ENCODE measurements at regions not wholly inside any gene's neighbourhood (a gene's known extent, or its start where the extent isn't known, plus 50 kb on each side); places are given as distances from the start of the nearest gene placed in this dataset.

GRCh38 chr1:244212797-244213475, 161.9 kb downstream of the ZBTB18 start:
- ATAC-seq (ENCODE audit: low FRiP score in 2 of 2): no peak
- 66 to 81% methylated on average over 8 of the region's 8 CpGs for WGBS, 2 donors

DNA sequence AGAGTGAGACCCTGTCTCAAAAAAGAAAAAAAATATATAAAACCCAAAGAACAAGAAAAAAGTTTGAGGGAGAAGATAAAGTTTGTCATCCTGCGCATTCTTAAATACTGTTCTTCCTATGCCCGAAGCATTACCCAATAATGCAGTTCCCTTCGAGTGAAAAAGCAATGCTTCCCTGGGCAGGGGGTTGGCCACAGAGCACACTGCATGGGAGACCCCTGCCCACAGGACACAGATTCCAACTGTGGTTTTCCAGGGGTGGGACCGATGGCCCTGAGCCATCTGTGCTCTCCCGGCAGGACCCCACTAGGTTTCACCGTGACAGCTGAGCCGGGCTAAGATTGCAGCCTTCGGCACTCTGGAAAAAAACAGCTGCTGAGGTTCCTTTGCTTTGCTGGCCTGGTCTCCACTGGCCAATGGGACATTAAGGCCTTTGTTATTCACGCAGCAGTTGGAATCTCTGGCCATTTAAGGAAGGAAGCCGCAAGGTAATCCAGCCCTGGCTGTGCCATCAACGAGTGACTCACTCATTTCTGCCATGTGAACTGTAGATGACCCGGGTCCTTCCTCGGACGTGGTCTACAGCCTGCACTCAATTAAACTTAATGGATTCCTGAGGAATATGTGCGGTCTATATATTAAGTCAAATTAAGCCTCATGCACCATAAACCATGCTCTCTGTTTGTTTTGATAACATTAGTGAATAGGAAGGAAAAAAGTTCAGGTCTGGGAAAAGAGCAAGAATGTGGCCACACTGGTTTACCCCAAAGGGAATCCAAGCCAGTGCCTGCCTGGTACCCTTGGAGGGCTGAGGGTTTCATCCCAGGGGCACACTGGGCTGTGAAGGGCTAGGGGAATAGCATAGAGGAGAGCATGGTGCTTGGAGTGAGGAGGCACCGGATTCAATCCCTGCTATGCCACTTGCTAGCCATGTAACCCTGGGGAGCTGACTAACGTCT, 163.2 kb downstream of the ZBTB18 start:
- Histone ChIP-seq H3K4me3 (no peak overlapping the region), H3K4me1 (no peaks in the 10 kb centered on the region), H3K27ac (no peak overlapping the region), H3K9me3 (no peaks in the 10 kb centered on the region), H3K36me3 (no peaks in the 10 kb centered on the region), H3K27me3 (no peaks in the 10 kb centered on the region)
- WGBS, 2 donors: 63 to 65% methylated on average over 16 to 17 of the region's 17 CpGs
- TF ChIP-seq EP300 (IDR thresholded peaks at IDR 0.05) (no peak), POLR2AphosphoS5 (IDR thresholded peaks at IDR 0.05) (no peak), POLR2A (IDR thresholded peaks at IDR 0.05) (no peak)
- TF ChIP-seq, protein P1, sequence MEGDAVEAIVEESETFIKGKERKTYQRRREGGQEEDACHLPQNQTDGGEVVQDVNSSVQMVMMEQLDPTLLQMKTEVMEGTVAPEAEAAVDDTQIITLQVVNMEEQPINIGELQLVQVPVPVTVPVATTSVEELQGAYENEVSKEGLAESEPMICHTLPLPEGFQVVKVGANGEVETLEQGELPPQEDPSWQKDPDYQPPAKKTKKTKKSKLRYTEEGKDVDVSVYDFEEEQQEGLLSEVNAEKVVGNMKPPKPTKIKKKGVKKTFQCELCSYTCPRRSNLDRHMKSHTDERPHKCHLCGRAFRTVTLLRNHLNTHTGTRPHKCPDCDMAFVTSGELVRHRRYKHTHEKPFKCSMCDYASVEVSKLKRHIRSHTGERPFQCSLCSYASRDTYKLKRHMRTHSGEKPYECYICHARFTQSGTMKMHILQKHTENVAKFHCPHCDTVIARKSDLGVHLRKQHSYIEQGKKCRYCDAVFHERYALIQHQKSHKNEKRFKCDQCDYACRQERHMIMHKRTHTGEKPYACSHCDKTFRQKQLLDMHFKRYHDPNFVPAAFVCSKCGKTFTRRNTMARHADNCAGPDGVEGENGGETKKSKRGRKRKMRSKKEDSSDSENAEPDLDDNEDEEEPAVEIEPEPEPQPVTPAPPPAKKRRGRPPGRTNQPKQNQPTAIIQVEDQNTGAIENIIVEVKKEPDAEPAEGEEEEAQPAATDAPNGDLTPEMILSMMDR (IDR thresholded peaks at IDR 0.05): no peak
- peak in 1 of 2 donors; percentile 41 for DNase-seq
- ATAC-seq (ENCODE audit: low FRiP score in 2 of 2): peak in 1 of 2 donors; percentile 49

More at GRCh38 chr1:244212797-244213475, 161.9 kb downstream of the ZBTB18 start:
- H3K27me3 ChIP-seq: no peaks in the 10 kb centered on the region
- H3K36me3 ChIP-seq: no peaks in the 10 kb centered on the region
- no peaks in the 10 kb centered on the region for H3K9me3 ChIP-seq
- TF ChIP-seq POLR2AphosphoS5 (IDR thresholded peaks at IDR 0.05) (no peak), EP300 (IDR thresholded peaks at IDR 0.05) (no peak), POLR2A (IDR thresholded peaks at IDR 0.05) (no peak)
- TF ChIP-seq, protein P1 (IDR thresholded peaks at IDR 0.05): no peak
- H3K4me1 ChIP-seq: no peaks in the 10 kb centered on the region
- no peak overlapping the region for H3K27ac ChIP-seq
- no peak overlapping the region for H3K4me3 ChIP-seq
- DNase-seq: no peak

GRCh38 chr1:244216836-244217235, 165.8 kb downstream of the ZBTB18 start:
- Histone ChIP-seq H3K27me3 (no peaks in the 10 kb centered on the region), H3K9me3 (no peaks in the 10 kb centered on the region), H3K4me3 (no peak overlapping the region), H3K27ac (no peak overlapping the region), H3K4me1 (no peaks in the 10 kb centered on the region), H3K36me3 (no peaks in the 10 kb centered on the region)
- DNase-seq (no peak), ATAC-seq (ENCODE audit: low FRiP score in 2 of 2) (no peak)
- 96 to 97% methylated on average over 5 of the region's 5 CpGs for WGBS, 2 donors
- TF ChIP-seq EP300 (IDR thresholded peaks at IDR 0.05): no peak
- TF ChIP-seq, protein P1 (IDR thresholded peaks at IDR 0.05): no peak
- no peak for TF ChIP-seq POLR2AphosphoS5 (IDR thresholded peaks at IDR 0.05)
- TF ChIP-seq POLR2A (IDR thresholded peaks at IDR 0.05): no peak

- WGBS, 2 donors: 92 to 96% methylated on average over 2 of the region's 2 CpGs
- no peak for ATAC-seq (ENCODE audit: low FRiP score in 2 of 2)
- TF ChIP-seq, protein P1 (IDR thresholded peaks at IDR 0.05): no peak
- no peak for TF ChIP-seq EP300 (IDR thresholded peaks at IDR 0.05)
- TF ChIP-seq POLR2AphosphoS5 (IDR thresholded peaks at IDR 0.05): no peak
- no peak for TF ChIP-seq POLR2A (IDR thresholded peaks at IDR 0.05)
Measured at GRCh38 chr1:244217711-244218110, 166.6 kb downstream of the ZBTB18 start.

More at GRCh38 chr1:244217711-244218110, 166.6 kb downstream of the ZBTB18 start:
- Histone ChIP-seq H3K27me3 (no peaks in the 10 kb centered on the region), H3K9me3 (no peaks in the 10 kb centered on the region), H3K36me3 (no peaks in the 10 kb centered on the region), H3K4me3 (no peak overlapping the region), H3K27ac (no peak overlapping the region), H3K4me1 (no peaks in the 10 kb centered on the region)
- no peak for DNase-seq

Measured in upper lobe of left lung (tissue), 6 donors.